ENCODE measurements at regions not wholly inside any gene's neighbourhood (a gene's known extent, or its start where the extent isn't known, plus 50 kb on each side); places are given as distances from the start of the nearest gene placed in this dataset.

DNA sequence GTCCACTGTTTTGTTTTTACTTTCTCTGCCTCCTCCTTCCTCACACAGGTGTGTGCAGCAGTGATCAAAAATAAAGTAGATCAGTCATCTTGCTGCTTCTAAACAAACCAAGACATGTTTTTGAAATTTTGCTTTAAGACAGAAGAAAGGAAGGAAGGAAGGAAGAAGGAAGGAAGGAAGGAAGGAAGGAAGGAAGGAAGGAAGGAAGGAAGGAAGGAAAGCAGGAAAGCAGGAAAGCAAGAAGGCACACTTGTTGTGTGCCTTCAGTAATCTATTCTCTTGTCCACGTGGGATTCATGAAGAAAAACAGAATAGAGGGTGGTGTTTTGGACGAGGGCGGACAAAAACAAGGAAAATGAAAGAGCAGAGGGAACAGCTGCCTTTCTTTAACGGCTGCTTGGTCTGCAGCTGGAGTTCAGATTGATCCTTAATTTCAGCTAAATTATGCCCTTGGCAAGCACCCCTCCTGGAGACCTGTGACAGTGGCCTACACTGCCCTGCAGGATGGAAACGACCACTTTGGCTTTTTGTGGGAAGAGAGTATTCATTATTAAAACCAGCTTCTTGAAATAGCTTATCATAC is 188.5 kb upstream of the IRX3 start:
- no peaks in the 10 kb centered on the region for H3K4me1 ChIP-seq (ENCODE audit: low read depth)
- intact Hi-C loops (cut with DNase I, micrococcal nuclease): no loop called here
- TF ChIP-seq, protein P1, sequence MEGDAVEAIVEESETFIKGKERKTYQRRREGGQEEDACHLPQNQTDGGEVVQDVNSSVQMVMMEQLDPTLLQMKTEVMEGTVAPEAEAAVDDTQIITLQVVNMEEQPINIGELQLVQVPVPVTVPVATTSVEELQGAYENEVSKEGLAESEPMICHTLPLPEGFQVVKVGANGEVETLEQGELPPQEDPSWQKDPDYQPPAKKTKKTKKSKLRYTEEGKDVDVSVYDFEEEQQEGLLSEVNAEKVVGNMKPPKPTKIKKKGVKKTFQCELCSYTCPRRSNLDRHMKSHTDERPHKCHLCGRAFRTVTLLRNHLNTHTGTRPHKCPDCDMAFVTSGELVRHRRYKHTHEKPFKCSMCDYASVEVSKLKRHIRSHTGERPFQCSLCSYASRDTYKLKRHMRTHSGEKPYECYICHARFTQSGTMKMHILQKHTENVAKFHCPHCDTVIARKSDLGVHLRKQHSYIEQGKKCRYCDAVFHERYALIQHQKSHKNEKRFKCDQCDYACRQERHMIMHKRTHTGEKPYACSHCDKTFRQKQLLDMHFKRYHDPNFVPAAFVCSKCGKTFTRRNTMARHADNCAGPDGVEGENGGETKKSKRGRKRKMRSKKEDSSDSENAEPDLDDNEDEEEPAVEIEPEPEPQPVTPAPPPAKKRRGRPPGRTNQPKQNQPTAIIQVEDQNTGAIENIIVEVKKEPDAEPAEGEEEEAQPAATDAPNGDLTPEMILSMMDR (IDR thresholded peaks at IDR 0.05): no peak
- DNase-seq (no peak), ATAC-seq (no peak)
- no peaks in the 10 kb centered on the region for H3K36me3 ChIP-seq (ENCODE audit: low read depth)
- H3K4me3 ChIP-seq: no peak overlapping the region
- H3K9me3 ChIP-seq: no peaks in the 10 kb centered on the region

DNA sequence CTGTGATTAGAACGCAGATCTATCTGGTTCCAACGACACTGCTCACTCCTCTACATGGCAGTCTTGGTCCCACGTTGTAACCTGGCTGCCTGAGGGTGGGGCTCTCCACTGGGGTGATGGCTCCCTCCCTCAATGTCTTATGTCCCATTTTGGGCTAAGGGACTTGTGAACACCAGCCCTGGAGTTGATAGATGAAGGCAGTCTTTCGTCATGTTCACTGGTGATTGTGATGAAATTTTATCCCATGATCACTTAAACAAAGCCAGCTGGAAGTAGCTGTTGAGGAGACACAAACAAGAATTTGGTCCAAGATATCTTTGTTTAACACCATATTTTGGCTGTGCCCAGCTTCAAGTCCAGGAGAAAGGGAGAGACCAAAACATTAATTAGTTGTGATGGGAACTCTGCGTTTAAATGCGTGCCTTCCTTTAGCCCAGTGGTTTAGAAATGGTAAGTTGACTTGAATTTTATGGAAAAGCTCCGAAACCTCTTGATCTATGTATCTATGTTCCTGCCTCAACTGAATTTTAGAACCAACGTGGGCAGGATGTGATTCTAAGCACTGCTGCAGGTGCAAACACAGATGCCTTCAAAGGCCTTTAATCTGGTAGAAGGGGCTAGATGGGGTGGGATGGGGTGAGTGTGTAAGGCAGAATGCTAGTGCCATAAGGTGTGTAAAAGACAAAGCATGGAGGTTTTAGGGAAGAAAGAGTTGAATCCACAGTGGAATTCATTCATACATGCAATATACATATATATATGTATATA is 186.8 kb upstream of the IRX3 start:
- DNase-seq (peak in 1 of 3 donors; percentile 8), ATAC-seq (no peak)
- intact Hi-C loops (cut with DNase I, micrococcal nuclease): no loop called here
- Histone ChIP-seq H3K9me3 (no peaks in the 10 kb centered on the region), H3K4me1 (ENCODE audit: low read depth) (no peaks in the 10 kb centered on the region), H3K36me3 (ENCODE audit: low read depth) (no peaks in the 10 kb centered on the region), H3K4me3 (no peak overlapping the region)
- TF ChIP-seq, protein P1 (IDR thresholded peaks at IDR 0.05): no peak

DNA sequence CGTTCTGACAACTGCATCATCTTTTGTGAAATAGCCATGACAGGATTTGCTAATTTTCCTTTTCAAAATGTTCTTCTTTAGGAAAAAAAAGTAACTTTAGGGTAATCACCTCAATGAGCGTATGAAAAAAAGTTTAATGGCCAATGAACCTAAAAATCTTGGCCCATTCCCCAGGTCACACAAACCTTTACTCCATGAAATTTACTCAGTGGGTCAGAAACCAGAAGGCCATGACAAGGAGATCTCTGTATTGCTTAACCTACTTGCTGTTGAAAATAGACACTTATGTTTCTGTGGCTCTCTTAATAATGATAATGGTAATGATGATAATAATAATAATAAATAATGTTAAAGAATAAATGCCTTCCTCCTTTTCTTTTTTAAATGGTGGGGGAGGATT is 180.8 kb upstream of the IRX3 start:
- intact Hi-C loops (cut with DNase I, micrococcal nuclease): no loop called here

GRCh38 chr16:54466233-54466632 is 179.6 kb upstream of the IRX3 start:
- DNase-seq (no peak), ATAC-seq (no peak)
- Histone ChIP-seq H3K9me3 (peaks cover 5% of the 10 kb centered on the region), H3K36me3 (ENCODE audit: low read depth) (no peaks in the 10 kb centered on the region), H3K4me1 (ENCODE audit: low read depth) (no peaks in the 10 kb centered on the region), H3K4me3 (no peak overlapping the region)
- TF ChIP-seq, protein P1 (IDR thresholded peaks at IDR 0.05): no peak
- intact Hi-C loops (cut with DNase I, micrococcal nuclease): no loop called here

More for the DNA sequence above, 180.8 kb upstream of the IRX3 start:
- no peak for DNase-seq
- TF ChIP-seq, protein P1 (IDR thresholded peaks at IDR 0.05): no peak
- ATAC-seq: no peak
- H3K4me1 ChIP-seq (ENCODE audit: low read depth): no peaks in the 10 kb centered on the region
- H3K4me3 ChIP-seq: no peak overlapping the region
- H3K9me3 ChIP-seq: peaks cover 5% of the 10 kb centered on the region
- H3K36me3 ChIP-seq (ENCODE audit: low read depth): no peaks in the 10 kb centered on the region

GRCh38 chr16:54465063-54465462 is 178.5 kb upstream of the IRX3 start:
- TF ChIP-seq, protein P1 (IDR thresholded peaks at IDR 0.05): no peak
- Histone ChIP-seq H3K9me3 (peaks cover 5% of the 10 kb centered on the region), H3K4me3 (no peak overlapping the region), H3K4me1 (ENCODE audit: low read depth) (no peaks in the 10 kb centered on the region), H3K36me3 (ENCODE audit: low read depth) (no peaks in the 10 kb centered on the region)
- DNase-seq (no peak), ATAC-seq (no peak)
- intact Hi-C loops (cut with DNase I, micrococcal nuclease): no loop called here
